Cardiac septum (tissue), 1 donor: ENCODE measurements at regions not wholly inside any gene's neighbourhood (a gene's known extent, or its start where the extent isn't known, plus 50 kb on each side); places are given as distances from the start of the nearest gene placed in this dataset.

ENCODE experiments used
- DNase-seq: peaks from one replicate; pipeline ENCODE4 v3.0.0-alpha.2; 2020; ENCODE audit warnings: low spot score
- intact Hi-C: fragments of 100-400 bp; cut with DNase I; formaldehyde crosslinking; loops from one replicate; pipeline ENCODE4 v1.14.0; 2022
- donor health status: DM: no; HTN: no; CAD: no.

DNA sequence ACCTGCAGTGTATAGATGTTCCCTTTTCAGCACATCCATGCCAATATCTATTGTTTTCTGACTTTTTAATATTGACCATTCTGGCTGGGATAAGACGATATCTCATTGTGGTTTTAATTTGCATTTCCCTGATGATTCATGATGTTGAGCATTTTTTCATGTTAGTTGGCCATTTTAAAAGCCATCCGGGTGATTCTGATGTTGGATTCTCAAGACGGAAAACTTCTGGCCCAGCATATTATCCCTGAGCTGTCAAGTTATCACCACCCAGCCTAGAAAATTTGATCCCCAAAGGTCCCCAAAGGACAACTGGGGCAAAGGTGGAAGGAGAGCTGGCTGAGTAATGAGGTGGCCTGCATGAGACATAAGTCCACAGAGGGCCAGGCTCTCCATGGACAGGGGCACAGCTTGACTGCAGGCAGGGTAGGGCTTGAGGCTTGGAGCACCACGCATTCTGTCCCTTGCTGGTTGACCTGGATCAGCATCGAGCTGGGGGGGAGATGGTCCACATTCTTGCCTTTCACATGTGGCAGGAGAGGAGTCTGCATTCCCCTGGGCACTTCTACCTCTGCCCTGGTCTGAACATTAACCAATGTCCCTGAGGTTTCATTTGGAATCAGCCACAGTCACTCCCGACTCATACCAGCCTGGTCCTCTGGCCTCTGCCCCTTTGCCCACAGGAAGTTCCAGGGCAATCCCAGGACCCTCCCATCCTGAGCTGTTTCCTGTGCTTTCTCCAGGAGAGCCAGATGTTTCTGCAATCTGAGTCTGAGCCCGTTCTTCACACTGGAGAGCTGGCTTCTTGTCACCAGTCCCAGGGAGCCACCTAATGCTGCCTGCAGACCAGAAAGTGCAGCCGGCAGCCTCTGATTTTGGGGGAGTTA, 69.2 kb downstream of the ISG20 start:
- DNase-seq = peak; percentile 41
- intact Hi-C loops = no loop called here

DNA sequence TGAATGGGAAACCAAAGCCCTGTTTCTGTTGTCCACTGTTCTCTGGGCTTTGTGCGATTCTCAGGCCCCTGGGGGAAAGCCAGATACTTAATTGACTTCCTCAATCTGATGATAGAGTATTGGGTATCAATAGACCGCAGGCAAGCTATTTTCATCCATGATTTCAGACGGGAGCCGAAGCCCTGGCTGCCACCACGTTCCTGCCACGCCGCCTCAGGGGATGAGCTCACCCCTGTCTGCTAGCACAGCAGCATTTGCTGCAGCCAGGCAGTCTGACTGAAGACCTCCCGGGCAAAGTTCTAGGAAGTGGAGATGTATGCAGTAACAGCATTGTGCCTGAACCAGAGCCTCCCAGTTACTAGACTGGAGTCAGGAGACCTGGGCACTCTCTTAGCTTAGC, 69.8 kb downstream of the ISG20 start:
- no peak for DNase-seq

DNA sequence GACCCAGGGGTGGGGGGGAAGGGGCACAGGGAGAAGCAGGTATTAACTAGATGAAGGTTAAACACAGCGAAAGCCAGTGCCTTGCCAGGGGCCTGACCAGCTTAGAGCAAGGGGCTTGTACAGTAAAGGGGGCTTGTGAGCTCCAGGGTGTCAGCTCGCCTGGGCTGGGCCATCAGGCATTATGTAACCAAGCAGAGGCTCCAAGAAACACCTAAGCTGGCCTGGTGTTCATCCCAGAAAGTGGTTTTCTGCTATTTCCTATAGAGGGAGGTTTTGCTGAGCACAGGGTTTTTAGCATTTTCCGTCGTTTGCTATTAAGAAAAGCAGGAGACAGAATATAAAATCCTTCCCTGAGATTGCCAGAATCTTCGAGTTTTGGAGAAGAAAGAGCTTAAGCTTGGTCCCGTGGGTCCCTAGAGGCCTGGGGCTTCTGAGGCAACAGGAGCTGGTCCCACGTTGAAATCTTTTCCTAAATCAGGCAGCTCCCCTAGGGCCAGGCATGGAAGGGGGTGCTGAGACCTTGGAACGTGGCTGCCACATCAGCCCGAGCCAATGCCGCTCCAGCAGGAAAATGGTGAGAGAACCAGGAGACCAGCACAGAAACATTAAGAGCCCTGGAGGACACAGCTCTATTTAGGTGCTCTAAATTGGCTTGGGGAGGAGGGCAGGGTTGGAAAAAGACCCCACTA, 71.4 kb downstream of the ISG20 start:
- intact Hi-C loops = no loop called here
- DNase-seq = peak; percentile 67

More for the DNA sequence above, 69.8 kb downstream of the ISG20 start:
- intact Hi-C loops = no loop called here

- DNase-seq = peak; percentile 69
These were observed 73.0 kb downstream of the ISG20 start for GRCh38 chr15:88711806-88712205.

GRCh38 chr15:88714782-88715372, 76.1 kb downstream of the ISG20 start:
- intact Hi-C loops = no loop called here
- peak; percentile 44 for DNase-seq

More at GRCh38 chr15:88711806-88712205, 73.0 kb downstream of the ISG20 start:
- intact Hi-C loops = no loop called here

DNA sequence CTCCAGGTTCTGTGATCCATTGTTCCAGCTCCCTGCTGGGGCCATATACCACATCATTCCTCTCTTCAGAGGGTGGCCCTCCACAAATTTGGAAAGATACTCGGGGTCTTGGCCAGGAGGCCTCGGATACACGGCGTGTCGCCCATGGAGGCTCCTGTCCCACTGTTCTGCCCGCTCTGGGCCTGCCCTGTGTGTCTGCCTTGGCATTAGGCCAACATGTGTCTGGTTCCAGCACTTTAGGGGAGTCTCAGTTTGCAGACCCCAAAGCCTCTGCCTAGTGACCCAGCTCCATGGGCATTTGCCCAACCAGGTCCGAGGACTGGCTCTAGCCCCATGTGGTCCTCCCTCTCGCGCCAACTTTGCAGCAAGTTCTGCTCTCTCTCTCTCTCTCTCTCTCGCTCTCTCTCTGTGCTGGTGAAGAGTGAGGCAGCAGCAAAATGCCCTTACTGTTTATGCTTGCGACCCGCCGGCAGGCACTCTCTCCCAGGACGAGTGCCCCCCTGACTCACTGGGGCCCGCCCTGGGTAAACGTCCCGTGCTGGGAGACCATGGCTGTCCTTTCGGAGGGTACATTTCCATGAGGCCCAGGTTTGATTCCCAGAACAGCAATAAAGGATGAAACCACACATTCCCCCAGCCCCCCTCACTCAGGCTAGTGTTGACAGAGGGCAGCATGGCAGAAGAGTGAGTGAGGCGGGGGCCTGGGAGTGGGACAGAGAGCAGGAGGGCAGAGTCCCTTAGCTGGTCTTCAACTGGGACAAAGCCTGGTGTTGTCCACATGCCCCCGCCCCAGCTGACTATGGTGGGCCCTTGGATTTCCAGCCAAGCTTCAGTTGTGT, 77.9 kb downstream of the ISG20 start:
- intact Hi-C loops = no loop called here
- peak; percentile 57 for DNase-seq

DNA sequence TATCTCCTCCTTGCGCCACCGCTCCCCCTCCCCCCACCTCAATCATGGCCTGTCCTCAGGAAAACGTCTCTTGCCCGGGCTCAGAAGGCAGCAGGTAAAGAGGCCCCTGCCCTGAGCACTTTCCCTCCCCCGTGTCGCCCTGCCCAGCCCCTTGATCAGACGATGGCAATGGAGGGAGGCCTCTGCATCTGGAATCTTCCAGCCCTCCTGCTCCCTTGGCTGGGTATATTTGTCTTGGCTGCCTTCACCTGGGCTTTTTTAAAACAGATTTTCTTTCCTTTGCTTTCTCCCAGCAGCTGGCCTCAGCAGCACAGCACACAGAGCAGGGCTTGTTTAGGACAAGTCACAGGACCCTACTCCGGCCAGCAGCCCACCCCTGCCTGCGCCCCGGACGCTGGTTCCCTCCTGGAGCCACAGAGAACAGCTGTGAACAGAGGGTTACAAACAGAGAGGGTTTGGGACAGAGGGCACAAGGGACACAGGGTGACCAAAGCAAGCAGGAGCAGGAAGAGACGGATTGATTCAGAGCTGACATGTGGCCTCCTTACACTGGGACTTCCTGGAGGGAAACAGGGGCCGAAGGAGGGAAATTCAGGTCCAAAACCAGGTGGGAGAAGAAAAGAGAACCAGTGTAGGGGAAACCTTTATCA, 78.7 kb downstream of the ISG20 start:
- no peak for DNase-seq
- intact Hi-C loops = no loop called here

DNA sequence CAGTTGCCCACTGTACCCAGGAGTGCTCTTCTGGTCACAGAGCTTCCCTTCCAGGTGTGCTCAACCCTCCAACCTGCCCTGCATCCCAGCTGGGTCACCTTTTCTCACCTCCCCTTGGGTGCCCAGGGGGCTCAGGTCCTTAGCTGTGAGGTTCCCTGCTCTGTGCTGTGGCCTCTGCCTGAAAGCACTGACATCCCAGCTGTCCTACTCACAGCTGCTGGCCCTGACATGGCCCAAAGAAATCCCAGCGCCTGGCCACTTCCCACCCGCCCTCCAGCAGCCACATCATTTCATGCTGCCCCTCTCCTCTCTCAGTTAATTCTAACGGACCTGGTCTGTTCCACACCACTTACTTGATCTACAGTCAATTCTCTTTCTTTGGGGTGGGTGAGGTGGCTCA, 79.9 kb downstream of the ISG20 start:
- intact Hi-C loops = no loop called here
- peak; percentile 53 for DNase-seq

DNA sequence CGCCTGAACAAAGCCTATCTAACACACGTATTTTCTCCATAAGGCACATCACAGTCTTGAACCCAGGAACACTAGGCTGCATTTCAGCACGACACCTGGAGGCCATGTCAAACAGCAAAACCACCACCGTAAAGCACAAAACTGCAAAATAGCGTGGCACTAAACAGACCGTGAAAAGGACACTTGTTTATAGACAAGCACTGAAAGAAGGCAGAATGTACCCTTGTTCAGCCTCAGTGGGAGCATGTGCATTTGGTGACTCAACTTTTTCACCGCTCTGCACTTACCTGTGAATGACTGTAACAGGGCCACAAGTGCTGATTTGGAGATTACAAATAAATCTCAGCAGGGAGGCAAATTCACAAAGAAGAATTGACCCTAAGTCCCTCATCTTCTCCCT, 80.8 kb downstream of the ISG20 start:
- intact Hi-C loops = no loop called here
- DNase-seq = no peak

- intact Hi-C loops = no loop called here
- peak; percentile 39 for DNase-seq
These were observed 77.7 kb upstream of the ACAN start for GRCh38 chr15:88725305-88726210.

DNA sequence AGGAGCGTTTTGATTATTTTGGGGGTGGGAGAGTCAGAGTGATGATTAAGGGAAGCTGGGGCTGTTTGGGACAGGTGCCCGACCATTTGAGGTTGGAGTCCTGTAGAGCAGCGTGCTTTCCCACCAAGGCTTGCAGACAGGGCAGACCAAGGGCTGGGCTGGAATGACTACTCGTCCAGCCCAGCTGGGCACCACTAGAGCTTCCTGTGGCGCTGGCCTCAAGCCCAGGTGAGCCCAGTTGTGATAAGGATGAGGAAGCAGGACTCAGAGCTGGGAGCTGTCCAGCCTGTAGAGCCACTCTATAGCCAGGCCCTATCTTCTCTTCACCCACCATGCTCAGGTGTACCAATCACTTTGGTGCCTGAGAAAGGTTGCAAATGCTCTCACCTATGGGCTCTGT, 75.8 kb upstream of the ACAN start:
- DNase-seq = peak; percentile 2
- intact Hi-C loops = no loop called here

GRCh38 chr15:88729581-88729980, 73.7 kb upstream of the ACAN start:
- peak; percentile 62 for DNase-seq
- intact Hi-C loops = no loop called here

GRCh38 chr15:88730751-88731150, 72.5 kb upstream of the ACAN start:
- peak; percentile 62 for DNase-seq
- intact Hi-C loops = no loop called here

GRCh38 chr15:88735212-88735611, 68.0 kb upstream of the ACAN start:
- DNase-seq = peak; percentile 5
- intact Hi-C loops = no loop called here

- peak; percentile 53 for DNase-seq
- intact Hi-C loops = no loop called here
These were observed 67.0 kb upstream of the ACAN start for GRCh38 chr15:88736204-88736603.

GRCh38 chr15:88738796-88739195, 64.4 kb upstream of the ACAN start:
- intact Hi-C loops = no loop called here
- DNase-seq = peak; percentile 43

DNA sequence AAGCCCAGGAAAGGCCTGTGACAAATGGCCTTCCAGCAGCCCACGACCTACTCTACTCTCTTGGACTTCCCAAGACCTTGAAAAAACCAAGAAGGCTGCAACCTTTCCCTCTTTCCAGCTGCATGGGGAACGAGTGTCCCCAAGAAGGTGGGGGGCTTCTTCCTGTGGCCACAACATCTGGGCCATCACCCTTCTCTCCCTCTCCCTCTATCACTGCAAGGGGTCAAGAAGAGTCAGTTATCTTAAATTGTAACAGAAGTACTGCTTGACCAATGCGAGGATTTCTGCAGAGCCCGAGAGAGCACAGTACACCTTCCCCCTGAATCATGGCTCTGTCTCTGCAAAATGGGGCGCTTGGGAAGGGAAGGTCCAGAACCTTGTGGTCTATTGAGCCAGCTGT, 63.7 kb upstream of the ACAN start:
- no peak for DNase-seq
- intact Hi-C loops = no loop called here

DNA sequence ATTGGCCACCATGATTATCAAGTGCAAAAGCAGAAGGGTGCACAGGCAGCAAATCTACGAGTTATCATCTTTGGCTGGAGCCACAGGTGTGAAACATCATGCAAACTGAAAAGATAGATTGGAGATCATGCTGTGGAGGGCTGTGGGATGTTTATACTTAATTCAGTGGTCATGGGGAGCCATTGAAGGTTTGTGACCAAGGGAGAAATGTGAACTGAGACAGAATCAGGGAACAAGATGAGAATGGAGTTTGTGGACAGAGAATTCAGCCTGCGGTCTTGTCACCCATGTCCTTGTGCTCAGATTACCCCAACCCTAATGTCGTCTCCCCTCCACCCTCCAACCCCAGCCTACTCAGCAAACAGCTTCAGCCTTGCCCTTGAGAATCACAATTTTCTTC, 62.9 kb upstream of the ACAN start:
- peak; percentile 4 for DNase-seq
- intact Hi-C loops = no loop called here
